HCT116 (cell line): ENCODE measurements at regions not wholly inside any gene's neighbourhood (a gene's known extent, or its start where the extent isn't known, plus 50 kb on each side); places are given as distances from the start of the nearest gene placed in this dataset.

Source experiments
- ELF1 ChIP-seq: IDR thresholded peaks from 2 replicates; pipeline ENCODE4 v1.6.1; 2012; ENCODE audit warnings: low read depth, borderline replicate concordance
- EZH2 ChIP-seq: fragments of 200-600 bp; sonication (generic); IDR thresholded peaks from 2 replicates; pipeline ENCODE4 v1.6.1; 2017; ENCODE audit warnings: antibody characterized with exemption, mixed run types
- EZH2phosphoT487 ChIP-seq: fragments of 200-600 bp; IDR thresholded peaks from 2 replicates; pipeline ENCODE4 v1.6.1; 2018; ENCODE audit warnings: antibody characterized with exemption, borderline replicate concordance
- POLR2A ChIP-seq: IDR thresholded peaks from 2 replicates; pipeline ENCODE4 v1.7.0; 2011; ENCODE audit warnings: borderline replicate concordance; ENCODE audit not compliant: insufficient read depth, insufficient read length; ENCODE audit errors: extremely low read depth
- POLR2AphosphoS5 ChIP-seq: IDR thresholded peaks from 2 replicates; pipeline ENCODE4 v1.6.1; 2011; ENCODE audit warnings: mild to moderate bottlenecking, low read depth, low read length, moderate library complexity
- SRF ChIP-seq: IDR thresholded peaks from 2 replicates; pipeline ENCODE4 v1.6.1; 2012; ENCODE audit warnings: low read depth
- YY1 ChIP-seq: IDR thresholded peaks from 2 replicates; pipeline ENCODE4 v1.6.1; 2011; ENCODE audit warnings: low read length, low read depth, moderate library complexity, mild to moderate bottlenecking; ENCODE audit not compliant: insufficient replicate concordance; ENCODE audit errors: extremely low read depth
- ZNF274 ChIP-seq: fragments of 200-500 bp; sonication (Bioruptor generic); IDR thresholded peaks from 2 replicates; pipeline ENCODE4 v1.6.1; 2014; ENCODE audit warnings: mild to moderate bottlenecking, low read depth, low read length, inconsistent platforms
- TF ChIP-seq, protein P1 (sequence below): IDR thresholded peaks from 2 replicates; pipeline ENCODE4 v1.6.1; 2012
- TF ChIP-seq, protein P2 (sequence below), 3 experiments: fragments of 200-600 bp in 1 of 3; sonication (generic) in 1 of 3; IDR thresholded peaks in 2 of 3; conservative IDR thresholded peaks in 1 of 3; 2 replicates each; pipeline ENCODE4 v1.5.1; 2012 to 2017; ENCODE audit warnings: low read depth in 2 of 3, low read length in 2 of 3, antibody characterized with exemption in 1 of 3, borderline replicate concordance in 1 of 3, control low read depth in 1 of 3, mild to moderate bottlenecking in 1 of 3, mixed read lengths in 1 of 3, mixed run types in 1 of 3, moderate library complexity in 1 of 3; ENCODE audit not compliant: insufficient read depth in 1 of 3

DNA sequence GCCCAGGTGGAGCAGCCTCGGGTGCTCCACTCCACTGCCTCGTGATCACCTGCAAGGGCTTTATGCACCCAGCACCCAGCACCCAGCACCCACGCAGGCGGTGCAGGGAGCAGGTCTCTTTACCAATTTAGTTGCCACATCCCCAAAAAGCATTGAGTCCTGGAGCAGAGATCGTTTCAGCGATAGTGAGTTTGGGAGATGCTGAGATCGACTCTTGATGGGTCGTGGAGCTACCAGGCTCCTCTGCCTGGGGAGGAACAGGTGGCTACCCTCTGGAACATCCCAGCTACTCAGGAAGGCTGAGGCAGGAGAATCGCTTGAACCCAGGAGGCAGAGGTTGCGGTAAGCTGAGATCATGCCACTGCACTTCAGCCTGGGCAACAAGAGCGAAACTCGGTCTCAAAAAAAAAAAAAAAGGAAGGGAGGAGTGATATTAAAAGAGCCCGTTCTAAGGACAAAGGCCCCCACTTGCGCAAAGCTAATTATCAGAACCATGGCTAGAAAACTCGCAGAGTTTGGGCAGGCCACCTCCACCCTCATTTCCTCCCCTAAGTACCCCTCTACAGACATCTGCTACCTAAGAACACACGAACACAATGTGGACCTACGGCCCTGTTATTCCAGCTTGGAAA, 106.5 kb upstream of the SLC45A1 start:
- no peak for TF ChIP-seq EZH2phosphoT487
- TF ChIP-seq POLR2AphosphoS5, result no peak
- TF ChIP-seq, protein P1, sequence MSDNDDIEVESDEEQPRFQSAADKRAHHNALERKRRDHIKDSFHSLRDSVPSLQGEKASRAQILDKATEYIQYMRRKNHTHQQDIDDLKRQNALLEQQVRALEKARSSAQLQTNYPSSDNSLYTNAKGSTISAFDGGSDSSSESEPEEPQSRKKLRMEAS, result no peak
- no peak for TF ChIP-seq SRF
- TF ChIP-seq POLR2A, result no peak
- TF ChIP-seq ZNF274, result no peak
- TF ChIP-seq, protein P2, sequence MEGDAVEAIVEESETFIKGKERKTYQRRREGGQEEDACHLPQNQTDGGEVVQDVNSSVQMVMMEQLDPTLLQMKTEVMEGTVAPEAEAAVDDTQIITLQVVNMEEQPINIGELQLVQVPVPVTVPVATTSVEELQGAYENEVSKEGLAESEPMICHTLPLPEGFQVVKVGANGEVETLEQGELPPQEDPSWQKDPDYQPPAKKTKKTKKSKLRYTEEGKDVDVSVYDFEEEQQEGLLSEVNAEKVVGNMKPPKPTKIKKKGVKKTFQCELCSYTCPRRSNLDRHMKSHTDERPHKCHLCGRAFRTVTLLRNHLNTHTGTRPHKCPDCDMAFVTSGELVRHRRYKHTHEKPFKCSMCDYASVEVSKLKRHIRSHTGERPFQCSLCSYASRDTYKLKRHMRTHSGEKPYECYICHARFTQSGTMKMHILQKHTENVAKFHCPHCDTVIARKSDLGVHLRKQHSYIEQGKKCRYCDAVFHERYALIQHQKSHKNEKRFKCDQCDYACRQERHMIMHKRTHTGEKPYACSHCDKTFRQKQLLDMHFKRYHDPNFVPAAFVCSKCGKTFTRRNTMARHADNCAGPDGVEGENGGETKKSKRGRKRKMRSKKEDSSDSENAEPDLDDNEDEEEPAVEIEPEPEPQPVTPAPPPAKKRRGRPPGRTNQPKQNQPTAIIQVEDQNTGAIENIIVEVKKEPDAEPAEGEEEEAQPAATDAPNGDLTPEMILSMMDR (IDR thresholded peaks at IDR 0.05 in 2 of 3, conservative IDR thresholded peaks at IDR 0.05 in 1 of 3; ENCODE audit: borderline replicate concordance in 1 of 3, insufficient read depth in 1 of 3, low read depth in 2 of 3, low read length in 2 of 3), result no peak
- no peak for TF ChIP-seq ELF1
- no peak for TF ChIP-seq EZH2
- TF ChIP-seq YY1, result no peak
